Cardiac fibroblast (primary cell): ENCODE measurements at regions not wholly inside any gene's neighbourhood (a gene's known extent, or its start where the extent isn't known, plus 50 kb on each side); places are given as distances from the start of the nearest gene placed in this dataset.
"Not testable (repeated sequence)": the region's sequence is repeated elsewhere in the genome, so short reads cannot be mapped to it uniquely, and the experiment has no call there.

Source experiments
- DNase-seq, 2 donors: peaks; one replicate each; pipeline versions ENCODE4 v3.0.0 to v3.0.0-alpha.2; 2010; ENCODE audit warnings: low read depth in 2 of 2
- H3K4me3 ChIP-seq, 2 donors: replicated peaks in 1 of 2; 1 replicate in 1 of 2; 2 replicates in 1 of 2; pipeline ENCODE4 v1.5.1; 2011; ENCODE audit warnings: low read depth in 2 of 2, low read length in 2 of 2, mild to moderate bottlenecking in 2 of 2, moderate library complexity in 1 of 2
- CTCF ChIP-seq: IDR thresholded peaks from one replicate; pipeline ENCODE4 v1.5.1; 2011; ENCODE audit warnings: low read depth, mild to moderate bottlenecking, low read length, inconsistent platforms

DNA sequence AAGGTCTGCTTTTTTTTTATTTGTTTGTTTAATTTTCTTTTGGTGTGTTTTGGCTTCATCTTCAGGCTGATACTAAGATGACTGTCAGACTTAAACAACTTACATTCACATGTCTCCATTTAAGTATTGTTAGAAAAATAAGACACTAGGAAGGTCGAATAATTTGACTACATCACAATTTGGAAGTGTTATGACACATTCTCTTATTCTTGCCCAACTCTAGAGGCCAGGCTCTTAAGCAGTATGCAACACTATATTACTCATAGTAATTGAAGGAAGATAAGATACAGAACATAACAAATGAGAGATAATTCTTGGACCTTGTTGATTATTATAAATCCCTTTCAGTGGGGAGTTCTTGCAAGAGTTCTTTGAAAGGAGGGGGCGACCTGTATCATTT lies 295.3 kb upstream of the COL3A1 start:
- H3K4me3 ChIP-seq = no peak overlapping the region
- no peak for TF ChIP-seq CTCF
- DNase-seq = peak; percentile 85 to 87

GRCh38 chr2:188682838-188683237 lies 291.3 kb upstream of the COL3A1 start:
- TF ChIP-seq CTCF = no peak
- DNase-seq = no peak
- no peak overlapping the region for H3K4me3 ChIP-seq

GRCh38 chr2:188684795-188685194 lies 289.4 kb upstream of the COL3A1 start:
- no peak for DNase-seq
- TF ChIP-seq CTCF = no peak
- H3K4me3 ChIP-seq = no peak overlapping the region

DNA sequence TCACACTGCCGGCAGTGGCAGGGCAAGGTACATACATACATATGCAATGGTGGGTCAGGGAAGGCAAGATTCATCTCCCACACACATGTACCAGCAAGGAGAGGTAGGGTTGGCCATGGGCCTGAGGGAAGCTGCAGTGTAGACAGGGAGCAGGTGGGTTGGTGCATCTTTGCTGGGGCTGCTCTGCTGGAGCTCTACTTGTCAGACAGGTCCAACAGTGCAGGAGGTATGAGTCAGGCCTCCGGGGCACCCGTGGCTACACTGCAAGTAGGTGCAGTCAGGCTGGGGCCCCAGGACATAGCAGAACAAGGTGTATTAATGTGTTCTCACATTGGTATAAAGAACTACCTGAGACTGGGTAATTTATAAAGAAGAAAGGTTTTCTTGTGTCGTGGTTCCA lies 281.1 kb upstream of the COL3A1 start:
- no peak overlapping the region for H3K4me3 ChIP-seq
- no peak for DNase-seq
- no peak for TF ChIP-seq CTCF

DNA sequence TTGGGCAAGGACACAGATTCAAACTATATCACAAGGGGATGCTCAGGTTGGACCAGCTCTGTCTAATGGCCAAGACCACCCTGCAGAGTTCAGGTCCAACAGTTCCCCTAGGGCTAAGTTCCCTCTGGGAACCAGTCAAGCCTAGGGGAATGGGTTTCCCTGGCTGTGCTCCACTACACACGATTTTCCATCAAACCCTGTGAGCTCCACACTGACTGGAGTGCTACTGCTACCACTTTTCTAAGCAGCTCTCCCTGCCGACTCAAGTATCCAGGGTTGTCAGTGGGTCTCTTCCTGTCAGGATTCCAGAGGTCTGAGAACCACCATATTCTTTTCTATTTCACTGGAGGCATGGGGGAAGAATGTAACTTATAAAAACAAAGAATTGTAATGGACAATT lies 280.4 kb upstream of the COL3A1 start:
- TF ChIP-seq CTCF = no peak
- no peak for DNase-seq
- no peak overlapping the region for H3K4me3 ChIP-seq

- no peak for TF ChIP-seq CTCF
- peak; percentile 79 to 81 for DNase-seq
- no peak overlapping the region for H3K4me3 ChIP-seq
Measured at GRCh38 chr2:188695953-188696352, 278.2 kb upstream of the COL3A1 start.

GRCh38 chr2:188698151-188698550 lies 276.0 kb upstream of the COL3A1 start:
- peak; percentile 10 to 14 for DNase-seq
- H3K4me3 ChIP-seq = not testable (repeated sequence)
